Stimulated activated CD8-positive, alpha-beta memory T cell treated with anti-CD3 and anti-CD28 coated beads, Interleukin-2, amount 100 ng/mL, for 48 hours (primary cell): ENCODE measurements at regions not wholly inside any gene's neighbourhood (a gene's known extent, or its start where the extent isn't known, plus 50 kb on each side); places are given as distances from the start of the nearest gene placed in this dataset.
"Not testable (repeated sequence)": the region's sequence is repeated elsewhere in the genome, so short reads cannot be mapped to it uniquely, and the experiment has no call there.

Experiments used
- DNase-seq, 2 donors: peaks; one replicate each; pipeline ENCODE4 v3.0.0-alpha.2; 2020; ENCODE audit warnings: low read depth in 2 of 2

GRCh38 chr12:115400011-115400410 lies 716.0 kb upstream of the TBX3 start:
- DNase-seq, result no peak

- no peak for DNase-seq
Measured at GRCh38 chr12:115398311-115398781, 714.4 kb upstream of the TBX3 start.

- no peak for DNase-seq
Measured at GRCh38 chr12:115396567-115396966, 712.6 kb upstream of the TBX3 start.

- DNase-seq, result no peak
Measured at GRCh38 chr12:115394496-115395220, 710.7 kb upstream of the TBX3 start.

- DNase-seq, result no peak
Measured at GRCh38 chr12:115388139-115388538, 704.2 kb upstream of the TBX3 start.

- DNase-seq, result no peak
Measured at GRCh38 chr12:115387467-115387901, 703.5 kb upstream of the TBX3 start.

- DNase-seq, result no peak
Measured at GRCh38 chr12:115386946-115387345, 703.0 kb upstream of the TBX3 start.

GRCh38 chr12:115385141-115385540 lies 701.2 kb upstream of the TBX3 start:
- DNase-seq, result no peak

- DNase-seq, result no peak
Measured at GRCh38 chr12:115384391-115384790, 700.4 kb upstream of the TBX3 start.

GRCh38 chr12:115383668-115384067 lies 699.7 kb upstream of the TBX3 start:
- no peak for DNase-seq

- DNase-seq, result no peak
Measured at GRCh38 chr12:115382681-115383080, 698.7 kb upstream of the TBX3 start.

- no peak for DNase-seq
Measured at GRCh38 chr12:115380546-115381120, 696.7 kb upstream of the TBX3 start.

- no peak for DNase-seq
Measured at GRCh38 chr12:115378291-115378690, 694.3 kb upstream of the TBX3 start.

GRCh38 chr12:115377779-115378178 lies 693.8 kb upstream of the TBX3 start:
- no peak for DNase-seq

- DNase-seq, result no peak
Measured at GRCh38 chr12:115377230-115377629, 693.3 kb upstream of the TBX3 start.

- DNase-seq, result no peak
Measured at GRCh38 chr12:115375186-115375991, 691.4 kb upstream of the TBX3 start.

GRCh38 chr12:115374480-115375185 lies 690.7 kb upstream of the TBX3 start:
- DNase-seq, result no peak

- no peak for DNase-seq
Measured at GRCh38 chr12:115371711-115372110, 687.7 kb upstream of the TBX3 start.

- DNase-seq, result no peak
Measured at GRCh38 chr12:115370650-115371049, 686.7 kb upstream of the TBX3 start.

GRCh38 chr12:115370207-115370606 lies 686.2 kb upstream of the TBX3 start:
- DNase-seq, result no peak

GRCh38 chr12:115366277-115366676 lies 682.3 kb upstream of the TBX3 start:
- DNase-seq, result not testable (repeated sequence)

- not testable (repeated sequence) for DNase-seq
Measured at GRCh38 chr12:115365765-115366164, 681.8 kb upstream of the TBX3 start.
